ENCODE measurements at regions not wholly inside any gene's neighbourhood (a gene's known extent, or its start where the extent isn't known, plus 50 kb on each side); places are given as distances from the start of the nearest gene placed in this dataset.

DNA sequence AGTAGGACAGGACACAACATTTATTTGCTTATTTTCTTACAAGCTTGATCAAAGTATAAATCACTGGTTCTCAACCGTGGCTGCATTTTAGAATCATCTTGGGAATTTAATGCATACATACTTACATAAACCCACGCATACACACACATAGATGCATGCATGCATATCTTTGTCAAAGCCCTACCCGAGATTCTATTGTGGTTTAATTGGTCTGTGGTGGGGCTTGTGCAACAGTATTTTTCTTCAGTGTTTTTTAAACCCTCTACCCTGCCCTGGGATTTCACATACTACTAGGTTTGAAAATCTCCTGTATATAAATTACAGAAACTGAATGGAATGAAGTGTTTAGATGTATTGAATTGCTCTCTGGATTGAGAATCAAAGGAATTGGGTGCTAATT is 1166.2 kb downstream of the MAT2B start:
- no peak for DNase-seq (ENCODE audit: low read depth, low spot score)

DNA sequence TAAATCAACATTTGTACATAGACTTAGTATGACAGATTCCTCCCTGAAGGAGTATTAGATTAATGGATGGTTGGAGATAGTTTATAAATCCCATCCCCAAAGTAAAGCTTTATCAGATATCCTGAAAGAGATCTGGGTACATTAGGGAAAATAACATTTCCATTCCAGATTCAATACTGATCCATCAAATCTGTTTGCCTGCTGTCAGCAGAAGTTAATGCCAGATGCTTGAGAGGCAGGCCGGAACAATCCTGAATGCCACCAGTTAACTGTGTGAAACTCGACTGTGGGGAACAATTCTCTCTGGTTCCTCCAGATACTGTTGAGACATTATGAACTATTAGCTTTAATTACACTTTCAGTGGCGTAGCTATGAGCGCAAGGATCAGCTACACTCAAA is 1166.8 kb downstream of the MAT2B start:
- no peak for DNase-seq (ENCODE audit: low read depth, low spot score)

DNA sequence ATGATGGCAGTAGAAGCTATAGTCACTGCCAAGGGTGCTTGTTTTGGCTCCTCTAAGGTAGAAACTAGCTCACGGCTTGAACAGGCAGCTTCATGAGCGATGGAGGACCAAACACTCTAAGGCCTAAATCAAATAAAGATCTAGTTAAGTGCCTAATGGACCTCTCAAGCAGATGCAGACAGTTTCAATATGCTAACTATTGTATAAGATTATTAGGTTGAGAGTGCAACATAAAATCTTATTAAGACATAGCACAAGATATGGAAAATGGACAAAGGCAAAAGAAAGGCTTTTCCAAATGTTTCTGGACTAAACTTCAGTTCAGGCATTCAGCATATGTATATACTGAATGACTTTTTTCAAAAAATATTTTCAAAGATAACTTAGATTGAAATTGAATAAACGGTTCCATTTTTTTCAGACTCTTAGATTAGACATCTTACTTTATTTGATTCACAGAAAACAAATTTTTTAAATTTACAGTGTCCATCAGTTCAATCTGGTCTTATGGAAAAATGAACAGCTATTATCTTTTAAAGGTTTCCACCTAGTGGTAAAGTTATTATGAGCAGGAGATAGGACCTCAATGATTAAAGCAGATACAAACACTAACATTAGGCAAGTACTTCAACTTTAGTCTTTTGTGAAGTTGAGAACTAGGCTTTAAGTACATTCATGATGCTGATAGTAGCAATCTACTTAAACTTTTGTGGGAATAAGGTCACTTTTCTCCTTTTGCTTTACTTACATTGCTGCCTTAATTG is 1167.7 kb downstream of the MAT2B start:
- no peak for DNase-seq (ENCODE audit: low read depth, low spot score)

DNA sequence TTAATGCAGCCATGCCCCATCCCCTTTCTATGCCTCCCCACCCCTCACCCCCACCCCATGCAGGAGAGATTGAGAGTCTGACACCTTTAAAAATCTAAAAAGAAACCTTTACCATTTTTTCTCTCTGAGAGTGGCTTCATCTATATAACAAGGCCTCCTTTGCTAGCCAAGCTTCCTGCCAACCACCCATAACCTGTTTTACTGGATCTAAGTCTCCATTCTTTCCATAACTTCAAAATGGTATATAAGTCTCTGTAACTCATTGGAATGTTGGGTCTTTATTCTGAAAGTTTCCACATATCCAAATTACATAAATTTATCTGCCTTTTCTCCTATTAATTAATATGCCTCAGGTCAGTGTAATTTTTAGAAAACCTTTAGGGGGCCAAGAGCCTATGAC is 1174.0 kb downstream of the MAT2B start:
- no peak for DNase-seq (ENCODE audit: low read depth, low spot score)

DNA sequence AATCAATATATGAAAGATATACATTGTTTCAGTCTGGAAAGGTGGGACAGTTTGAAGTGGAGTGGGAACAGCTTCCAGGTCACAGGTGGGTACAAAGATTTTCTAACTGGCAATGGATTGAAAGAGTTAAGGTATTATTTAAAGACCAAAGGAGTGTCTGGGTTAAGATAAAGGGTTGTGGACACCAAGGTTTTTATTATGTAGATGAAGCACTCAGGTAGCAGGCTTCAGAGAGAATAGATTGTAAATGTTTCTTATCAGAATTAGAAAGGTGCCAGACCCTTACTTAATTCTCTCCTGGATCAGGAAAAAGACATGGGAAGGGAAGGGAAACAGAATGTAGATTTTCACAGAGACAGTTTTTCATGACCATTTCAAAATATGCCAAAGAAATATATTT is 1174.8 kb downstream of the MAT2B start:
- DNase-seq (ENCODE audit: low read depth, low spot score), result no peak

DNA sequence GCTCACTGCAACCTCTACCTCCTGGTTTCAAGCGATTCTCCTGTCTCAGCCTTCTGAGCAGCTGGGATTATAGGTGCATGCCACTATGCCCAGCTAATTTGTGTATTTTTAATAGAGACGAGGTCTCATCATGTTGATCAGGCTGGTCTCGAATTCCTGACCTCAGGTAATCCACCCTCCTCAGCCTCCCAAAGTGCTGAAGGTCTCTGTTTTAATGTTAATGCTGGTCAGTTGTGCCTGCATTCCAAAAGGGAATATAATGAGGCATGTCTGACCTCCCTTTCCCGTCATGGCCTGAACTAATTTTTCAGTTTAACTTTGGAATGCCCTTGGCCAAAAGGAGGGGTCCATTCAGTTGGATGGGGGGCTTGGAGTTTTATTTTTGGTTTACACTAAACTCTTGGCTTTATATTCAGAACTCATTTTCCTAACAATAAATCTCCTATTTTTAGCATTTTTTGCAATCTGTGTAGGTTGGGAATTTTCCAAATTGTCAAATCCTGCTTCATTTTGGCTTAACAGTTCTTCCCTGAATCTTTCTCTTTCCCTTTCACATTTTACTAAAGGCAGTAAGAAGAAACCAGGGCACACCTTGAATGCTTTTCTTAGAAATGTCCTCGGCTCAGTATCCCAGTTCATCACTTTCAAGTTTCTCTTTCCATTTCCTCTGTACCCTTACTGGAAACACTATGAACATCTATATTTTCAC is 1175.5 kb downstream of the MAT2B start:
- DNase-seq (ENCODE audit: low read depth, low spot score), result no peak

DNA sequence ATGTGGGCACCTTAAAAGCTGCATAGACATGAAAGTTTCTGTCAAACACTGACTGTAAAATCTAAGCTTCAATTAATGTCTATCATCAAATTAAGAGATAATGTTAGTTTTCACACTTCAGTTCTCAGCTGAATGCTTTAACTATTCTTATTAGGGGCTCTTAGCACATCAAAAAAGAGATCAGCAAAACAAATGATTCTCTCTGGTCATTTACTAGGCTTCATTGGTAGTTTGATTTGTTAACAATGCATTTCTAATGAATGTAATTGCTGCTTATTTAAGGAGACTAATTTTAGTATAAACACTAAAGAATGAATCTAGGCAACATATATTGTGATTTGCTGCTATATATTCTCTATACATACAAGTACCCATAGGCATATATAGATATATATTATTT is 1182.0 kb downstream of the MAT2B start:
- no peak for DNase-seq (ENCODE audit: low read depth, low spot score)

DNA sequence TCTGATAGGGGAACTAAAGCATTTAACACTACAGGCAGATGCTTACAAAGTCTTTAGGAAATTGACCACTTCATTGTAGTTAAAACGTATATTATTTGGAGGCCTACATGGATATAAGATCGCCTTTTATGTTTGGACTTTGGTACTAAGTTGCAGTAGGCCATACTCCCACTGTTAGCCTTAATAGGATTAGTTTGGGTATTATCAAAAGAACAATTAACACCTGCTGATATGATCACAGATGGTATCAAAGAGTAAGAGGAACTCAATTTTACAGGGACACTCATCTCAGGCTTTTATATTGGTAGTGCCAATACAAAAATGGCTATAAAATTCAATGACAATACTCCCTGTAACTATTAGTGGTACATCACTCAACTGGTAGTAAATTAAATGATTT is 1183.0 kb downstream of the MAT2B start:
- DNase-seq (ENCODE audit: low read depth, low spot score), result no peak

DNA sequence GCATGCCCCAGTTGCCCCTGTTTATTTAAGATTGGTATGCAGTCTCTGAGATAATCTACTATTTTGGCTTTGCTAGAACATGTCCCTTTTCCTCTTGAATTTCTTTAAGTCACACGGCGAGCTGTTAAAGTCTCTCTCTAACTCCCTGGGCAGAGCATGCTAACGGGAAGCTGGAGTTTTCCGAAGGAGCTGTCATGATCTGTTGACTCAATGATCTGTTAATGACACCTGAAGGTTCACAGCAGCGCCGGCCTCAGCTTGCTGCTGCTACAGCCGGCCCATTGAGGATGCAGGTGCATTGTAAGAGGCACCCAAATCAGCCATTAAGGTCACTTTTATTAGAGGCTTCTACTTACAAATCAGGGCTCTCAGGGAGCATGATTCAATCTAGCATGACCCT is 1203.4 kb downstream of the MAT2B start:
- DNase-seq (ENCODE audit: low read depth, low spot score), result no peak

DNA sequence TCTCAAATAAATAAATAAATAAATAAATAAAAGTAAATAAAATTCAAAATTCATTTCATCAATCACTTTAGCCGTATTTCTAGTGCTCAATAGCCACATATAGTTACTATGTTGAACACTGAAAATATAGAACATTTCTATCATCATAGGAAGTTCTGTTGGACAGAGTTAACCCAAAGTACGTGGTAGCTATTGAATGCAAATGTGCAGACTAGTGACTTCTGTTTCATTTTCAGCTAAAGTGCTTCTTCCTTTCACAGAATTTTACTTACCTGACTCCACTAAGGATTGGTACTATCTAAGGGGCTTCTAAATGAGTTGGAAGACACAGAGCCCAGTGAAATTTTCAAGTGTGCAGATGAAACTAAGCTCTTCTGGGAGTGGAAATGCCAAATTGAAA is 1208.3 kb downstream of the MAT2B start:
- DNase-seq (ENCODE audit: low read depth, low spot score), result no peak

DNA sequence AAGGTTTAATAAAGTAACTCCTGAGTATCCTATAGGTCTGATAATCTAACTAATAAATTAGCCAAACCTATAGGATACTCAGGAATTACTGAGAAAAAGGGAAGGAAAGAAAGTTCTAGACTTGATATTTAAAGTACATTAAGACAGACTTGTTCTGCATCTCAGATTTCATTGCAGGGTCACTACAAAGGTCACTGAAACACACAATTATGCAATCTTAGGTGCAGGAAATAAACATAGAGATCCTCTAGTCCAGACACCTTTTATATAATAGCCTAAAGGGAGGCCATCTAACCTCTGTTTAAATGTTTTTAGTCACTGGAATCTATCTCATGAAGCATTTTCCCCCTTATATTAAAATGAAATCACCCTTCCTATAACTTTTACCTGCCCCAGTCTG is 1215.7 kb downstream of the MAT2B start:
- DNase-seq (ENCODE audit: low read depth, low spot score), result no peak

DNA sequence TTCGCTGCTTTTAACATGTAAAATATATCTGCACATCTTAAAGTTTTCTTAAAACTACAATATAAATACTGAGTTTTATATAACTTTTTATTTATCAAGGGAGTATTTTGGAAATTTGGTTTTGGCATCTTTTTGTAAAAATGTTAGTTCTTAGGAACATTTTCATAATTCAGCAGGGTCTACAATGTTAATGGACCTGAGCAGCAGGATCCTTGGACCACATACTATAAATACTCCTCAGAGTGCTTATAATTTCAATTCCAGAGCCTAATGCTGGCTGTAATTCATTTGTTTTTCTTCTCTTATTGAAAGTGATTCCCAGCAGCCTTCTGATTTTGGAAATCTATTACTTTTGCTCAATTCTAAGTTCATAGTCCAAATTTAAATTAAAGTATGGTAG is 1216.2 kb downstream of the MAT2B start:
- DNase-seq (ENCODE audit: low read depth, low spot score), result no peak

DNA sequence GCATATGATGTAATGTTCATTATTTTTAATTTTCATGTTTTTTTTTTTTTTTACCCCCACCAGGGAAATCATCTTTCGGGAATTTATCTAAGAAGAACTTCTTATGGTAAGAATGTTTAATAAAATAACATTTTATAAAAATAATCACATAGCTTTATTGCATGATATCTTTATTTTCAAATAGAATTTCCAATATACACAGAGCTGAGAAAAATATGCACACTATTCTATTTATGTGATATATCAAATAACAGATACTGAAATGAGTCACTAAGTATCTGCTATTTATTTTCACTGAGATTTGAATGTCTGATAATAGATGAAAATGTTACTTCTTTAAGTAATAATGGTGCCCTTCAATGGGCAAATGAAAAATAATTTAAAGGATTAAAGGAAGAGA is 1217.3 kb downstream of the MAT2B start:
- DNase-seq (ENCODE audit: low read depth, low spot score), result no peak

DNA sequence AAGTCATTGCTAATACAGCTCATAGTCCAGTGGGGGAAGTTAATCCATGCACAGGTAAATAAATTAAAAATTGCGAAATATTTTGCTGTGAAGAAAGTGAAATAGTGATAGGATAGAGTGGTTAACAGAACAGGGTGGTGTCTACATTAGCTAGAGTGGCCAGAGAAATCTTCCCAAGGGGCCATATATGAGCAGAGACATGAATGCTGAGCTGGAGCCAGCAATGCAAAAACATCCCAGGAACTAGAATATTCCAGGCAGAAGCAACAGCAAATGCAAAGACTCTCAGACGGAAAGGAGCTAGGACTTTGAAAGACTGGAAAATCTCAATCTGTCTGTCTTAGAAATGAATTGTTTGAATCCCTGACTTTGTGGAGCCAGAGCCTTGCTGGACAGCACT is 1221.6 kb downstream of the MAT2B start:
- DNase-seq (ENCODE audit: low read depth, low spot score), result no peak

DNA sequence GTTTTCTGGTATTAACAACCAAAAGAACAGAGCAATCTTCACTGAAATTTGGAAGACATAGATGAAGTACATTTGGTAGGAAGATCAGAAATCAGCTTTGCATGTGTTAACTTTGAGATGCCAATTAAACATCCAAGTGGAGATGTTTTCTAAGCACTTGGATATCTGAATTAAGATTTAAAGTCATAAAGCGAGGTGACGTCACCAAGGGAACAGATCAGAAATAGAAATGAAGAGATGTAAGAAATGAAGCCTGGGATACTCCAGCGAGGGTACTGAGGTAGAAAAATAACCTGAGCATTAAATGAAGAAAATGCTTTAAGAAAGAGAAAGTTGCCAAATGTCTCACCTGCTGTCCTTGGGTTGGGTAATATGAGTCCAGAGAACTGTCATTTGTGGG is 1223.3 kb downstream of the MAT2B start:
- no peak for DNase-seq (ENCODE audit: low read depth, low spot score)

DNA sequence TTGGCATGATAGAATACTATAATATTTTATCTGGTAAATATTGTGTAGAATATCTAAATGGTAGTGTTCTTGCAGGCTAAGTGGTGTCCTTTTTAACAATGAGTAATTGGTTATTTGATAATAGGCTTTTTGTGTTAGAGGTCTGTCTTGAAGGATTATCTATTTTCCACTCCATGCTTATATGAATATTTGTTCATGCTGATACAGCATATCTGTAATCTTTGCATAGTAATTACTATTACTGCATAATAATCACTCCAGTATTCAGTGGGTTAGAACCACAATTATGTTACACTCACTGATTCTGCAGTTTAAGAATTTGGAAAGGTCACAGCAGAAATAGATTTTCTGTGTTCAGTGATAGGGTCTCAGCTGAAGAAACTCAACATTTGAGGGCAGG is 1229.9 kb downstream of the MAT2B start:
- no peak for DNase-seq (ENCODE audit: low read depth, low spot score)

DNA sequence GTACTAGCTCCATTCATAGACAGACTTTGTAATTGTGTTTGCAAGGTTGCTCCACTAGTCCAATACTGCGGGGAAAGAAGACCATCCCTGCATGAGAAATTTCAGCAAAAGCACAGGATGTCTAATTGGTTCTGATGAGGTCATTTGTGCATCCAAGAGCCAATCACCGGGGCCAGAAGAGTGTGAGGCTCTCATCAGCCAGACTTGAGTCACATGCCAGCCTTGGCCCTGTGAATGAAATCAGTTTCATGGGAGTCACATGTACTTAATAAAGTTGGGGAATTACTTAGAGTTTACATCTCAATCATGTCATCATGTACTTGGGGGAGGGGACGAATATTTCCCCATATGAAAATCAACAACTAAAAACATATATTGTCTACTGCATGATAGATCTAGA is 1236.0 kb downstream of the MAT2B start:
- no peak for DNase-seq (ENCODE audit: low read depth, low spot score)

DNA sequence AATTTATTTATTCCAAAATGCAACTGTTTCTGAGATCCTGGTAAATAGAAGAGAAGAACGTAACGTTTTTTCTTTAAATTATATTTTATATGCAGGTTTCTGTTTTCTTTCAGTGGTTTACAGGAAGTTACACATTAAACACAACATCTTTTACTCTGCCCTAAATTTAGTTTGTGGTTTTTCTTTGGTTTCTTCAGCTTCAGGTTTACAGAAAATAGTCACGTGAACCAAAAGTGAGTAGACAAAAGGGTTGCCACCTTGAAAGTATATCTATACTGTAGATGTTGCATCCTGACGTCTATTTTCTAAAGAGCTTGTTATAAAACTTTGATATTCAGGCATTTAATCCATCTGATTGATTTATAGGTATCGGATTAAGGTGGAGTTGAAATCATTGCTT is 1236.6 kb downstream of the MAT2B start:
- no peak for DNase-seq (ENCODE audit: low read depth, low spot score)

DNA sequence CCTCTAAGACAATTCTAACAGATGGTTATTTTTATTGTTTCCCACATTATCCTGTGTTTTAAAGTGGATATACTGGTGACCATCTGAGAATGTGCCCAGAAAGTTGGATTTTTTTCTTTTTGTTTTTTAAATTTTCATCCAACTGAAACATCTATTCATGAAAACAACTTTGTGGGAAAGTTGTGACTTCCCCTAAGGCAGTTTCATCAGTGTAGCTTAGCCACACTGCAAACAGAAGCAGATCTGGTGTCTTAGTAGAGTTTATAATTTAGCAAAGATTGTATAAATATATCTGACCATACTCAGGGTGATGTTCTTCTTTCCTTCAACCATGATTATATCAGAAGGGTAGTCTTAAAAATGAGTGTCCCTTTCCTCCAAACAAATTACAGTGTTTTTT is 1241.3 kb downstream of the MAT2B start:
- DNase-seq (ENCODE audit: low read depth, low spot score), result no peak

DNA sequence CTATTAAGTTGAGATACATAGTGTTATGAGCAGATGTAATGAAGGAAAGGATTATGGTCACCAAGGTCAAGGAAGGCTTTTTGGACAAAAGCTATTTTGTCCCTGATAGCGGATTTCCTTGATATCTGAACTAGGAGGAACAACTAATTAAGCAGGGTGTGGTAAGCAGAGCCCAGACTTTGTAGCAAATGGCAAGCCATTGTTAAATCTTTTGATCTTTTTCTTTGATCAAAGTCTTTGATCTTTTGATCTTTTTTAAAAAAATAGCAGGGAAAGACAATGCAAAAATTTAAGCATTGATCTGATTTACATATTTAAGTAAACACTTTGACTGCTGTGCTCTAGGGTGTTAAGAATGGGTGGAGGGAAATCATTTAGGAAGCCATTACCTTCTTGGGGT is 1242.0 kb downstream of the MAT2B start:
- DNase-seq (ENCODE audit: low read depth, low spot score), result no peak

DNA sequence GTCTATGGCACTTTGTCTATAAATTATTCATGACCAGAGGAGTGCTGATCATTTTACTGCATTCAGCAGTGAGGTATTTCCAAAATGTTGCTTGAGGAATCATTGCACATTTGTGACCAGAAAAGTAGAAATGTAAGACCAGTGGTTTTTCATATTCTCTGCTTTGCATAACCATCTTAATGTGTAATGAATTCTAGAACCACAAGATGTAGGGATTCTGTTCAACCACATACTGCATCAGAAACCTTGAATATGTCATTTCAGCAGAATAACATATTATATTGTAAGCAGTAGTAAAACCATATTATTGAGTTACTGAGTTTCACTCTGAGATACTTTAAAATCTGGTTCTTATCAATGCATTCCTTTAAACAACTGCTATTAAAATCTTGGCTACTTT is 1243.4 kb downstream of the MAT2B start:
- no peak for DNase-seq (ENCODE audit: low read depth, low spot score)

DNA sequence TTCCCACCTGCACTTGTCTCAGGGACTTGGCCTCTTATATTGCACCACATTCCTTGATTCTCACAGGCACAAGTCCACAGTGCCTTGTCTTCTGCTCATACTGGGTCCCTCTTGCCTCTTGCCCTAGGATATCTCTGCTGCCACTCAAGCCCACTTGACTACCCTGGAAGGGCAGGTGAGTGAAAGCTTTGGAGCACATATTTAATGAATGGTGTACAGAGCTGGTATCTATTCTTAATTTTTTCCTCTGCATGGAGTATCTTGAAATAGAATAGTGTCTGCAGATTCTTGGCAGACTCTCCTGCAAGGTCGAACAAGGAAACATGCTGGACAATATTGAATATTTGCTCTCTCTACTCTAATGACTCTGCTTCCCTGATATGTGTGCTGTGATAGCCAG is 1248.0 kb downstream of the MAT2B start:
- no peak for DNase-seq (ENCODE audit: low read depth, low spot score)

DNA sequence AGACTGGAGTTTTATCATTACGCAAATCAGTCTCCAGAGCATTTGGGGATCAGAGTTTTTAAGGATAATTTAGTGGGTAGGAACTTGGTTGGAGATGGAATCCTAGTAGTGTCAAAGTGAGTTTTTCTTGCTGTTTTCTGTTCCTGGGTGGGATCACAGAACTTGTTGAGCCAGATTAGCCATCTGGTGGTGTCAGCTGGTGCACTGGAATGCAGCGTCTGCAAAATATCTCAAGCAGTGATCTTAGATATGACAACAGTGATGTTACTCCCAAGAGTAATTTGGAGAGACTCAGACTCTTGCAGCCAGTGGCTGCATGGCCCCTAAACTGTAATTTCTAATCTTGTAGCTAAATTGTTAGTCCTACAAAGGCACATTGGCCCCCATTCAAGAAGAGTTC is 1257.8 kb downstream of the MAT2B start:
- DNase-seq (ENCODE audit: low read depth, low spot score), result no peak

All from pulmonary artery endothelial cell (primary cell).